ENCODE measurements at regions not wholly inside any gene's neighbourhood (a gene's known extent, or its start where the extent isn't known, plus 50 kb on each side); places are given as distances from the start of the nearest gene placed in this dataset.

DNA sequence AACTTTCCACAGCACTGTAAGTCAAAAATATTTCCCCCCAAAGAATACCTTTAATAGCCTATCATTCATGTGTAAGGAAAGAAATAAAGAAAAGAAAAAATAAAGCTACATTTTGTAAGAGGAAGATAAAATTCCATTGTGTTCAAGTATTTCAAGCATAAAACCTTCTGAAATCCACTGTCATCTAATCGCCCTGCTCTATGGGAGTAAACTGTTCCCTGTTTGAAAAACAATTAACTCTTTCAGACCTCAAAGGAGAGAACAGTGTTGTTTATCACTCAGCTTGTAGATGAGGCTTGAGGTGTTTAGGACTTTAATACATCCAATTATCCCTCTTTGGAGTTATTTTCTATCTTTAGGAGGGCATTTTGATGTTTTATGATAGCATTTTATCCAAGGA, 112.2 kb upstream of the REG3G start:
- no peak overlapping the region for H3K27ac ChIP-seq (ENCODE audit: poor library complexity, severe bottlenecking)
- H3K4me1 ChIP-seq (ENCODE audit: insufficient read depth, poor library complexity, severe bottlenecking): no peaks in the 10 kb centered on the region
- no peaks in the 10 kb centered on the region for H3K27me3 ChIP-seq (ENCODE audit: insufficient read depth, poor library complexity, severe bottlenecking)
- DNase-seq (ENCODE audit: low spot score) (no peak), ATAC-seq (ENCODE audit: low read depth) (no peak)
- H3K9me3 ChIP-seq (ENCODE audit: severe bottlenecking): no peaks in the 10 kb centered on the region
- no peaks in the 10 kb centered on the region for H3K36me3 ChIP-seq (ENCODE audit: low read depth)
- H3K4me3 ChIP-seq (ENCODE audit: severe bottlenecking): no peak overlapping the region
- no peak for TF ChIP-seq CTCF (IDR thresholded peaks at IDR 0.05; ENCODE audit: poor library complexity, severe bottlenecking)

- Histone ChIP-seq H3K9me3 (ENCODE audit: severe bottlenecking) (no peaks in the 10 kb centered on the region), H3K4me1 (ENCODE audit: insufficient read depth, poor library complexity, severe bottlenecking) (no peaks in the 10 kb centered on the region), H3K36me3 (ENCODE audit: low read depth) (no peaks in the 10 kb centered on the region), H3K4me3 (ENCODE audit: severe bottlenecking) (no peak overlapping the region), H3K27me3 (ENCODE audit: insufficient read depth, poor library complexity, severe bottlenecking) (peaks cover 3% of the 10 kb centered on the region), H3K27ac (ENCODE audit: poor library complexity, severe bottlenecking) (no peak overlapping the region)
- ATAC-seq (ENCODE audit: low read depth): no peak
- no peak for DNase-seq (ENCODE audit: low spot score)
- no peak for TF ChIP-seq CTCF (IDR thresholded peaks at IDR 0.05; ENCODE audit: poor library complexity, severe bottlenecking)
Measured at GRCh38 chr2:78925258-78925657, 100.2 kb upstream of the REG3G start.

DNA sequence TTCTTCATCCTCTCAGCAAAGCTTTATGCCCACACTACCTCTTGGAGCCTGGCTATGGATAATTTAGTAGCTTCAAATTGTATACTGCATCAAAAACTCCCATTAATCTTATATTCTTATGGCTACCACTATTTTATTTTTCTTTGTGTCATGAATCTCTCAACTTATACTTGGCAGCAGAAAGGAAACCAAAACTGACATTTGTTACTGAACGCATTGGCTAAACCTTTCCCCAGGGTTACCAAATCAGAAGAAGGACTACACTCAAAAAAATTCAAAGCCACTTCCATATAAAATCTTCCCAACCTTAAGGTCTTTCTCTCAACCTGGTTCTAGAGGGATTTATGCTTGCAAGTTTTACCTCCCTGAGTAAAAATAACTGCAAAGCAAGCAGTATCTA, 97.0 kb upstream of the REG3G start:
- H3K27ac ChIP-seq (ENCODE audit: poor library complexity, severe bottlenecking): no peak overlapping the region
- H3K36me3 ChIP-seq (ENCODE audit: low read depth): no peaks in the 10 kb centered on the region
- TF ChIP-seq CTCF (IDR thresholded peaks at IDR 0.05; ENCODE audit: poor library complexity, severe bottlenecking): no peak
- no peak for DNase-seq (ENCODE audit: low spot score)
- no peaks in the 10 kb centered on the region for H3K4me1 ChIP-seq (ENCODE audit: insufficient read depth, poor library complexity, severe bottlenecking)
- no peaks in the 10 kb centered on the region for H3K9me3 ChIP-seq (ENCODE audit: severe bottlenecking)
- no peak overlapping the region for H3K4me3 ChIP-seq (ENCODE audit: severe bottlenecking)
- peaks cover 3% of the 10 kb centered on the region for H3K27me3 ChIP-seq (ENCODE audit: insufficient read depth, poor library complexity, severe bottlenecking)
- ATAC-seq (ENCODE audit: low read depth): no peak

GRCh38 chr2:78940998-78941397, 84.5 kb upstream of the REG3G start:
- Histone ChIP-seq H3K9me3 (ENCODE audit: severe bottlenecking) (no peaks in the 10 kb centered on the region), H3K4me1 (ENCODE audit: insufficient read depth, poor library complexity, severe bottlenecking) (no peaks in the 10 kb centered on the region), H3K4me3 (ENCODE audit: severe bottlenecking) (no peak overlapping the region), H3K27me3 (ENCODE audit: insufficient read depth, poor library complexity, severe bottlenecking) (peaks cover 7% of the 10 kb centered on the region), H3K36me3 (ENCODE audit: low read depth) (no peaks in the 10 kb centered on the region), H3K27ac (ENCODE audit: poor library complexity, severe bottlenecking) (no peak overlapping the region)
- DNase-seq (ENCODE audit: low spot score) (no peak), ATAC-seq (ENCODE audit: low read depth) (no peak)
- no peak for TF ChIP-seq CTCF (IDR thresholded peaks at IDR 0.05; ENCODE audit: poor library complexity, severe bottlenecking)

DNA sequence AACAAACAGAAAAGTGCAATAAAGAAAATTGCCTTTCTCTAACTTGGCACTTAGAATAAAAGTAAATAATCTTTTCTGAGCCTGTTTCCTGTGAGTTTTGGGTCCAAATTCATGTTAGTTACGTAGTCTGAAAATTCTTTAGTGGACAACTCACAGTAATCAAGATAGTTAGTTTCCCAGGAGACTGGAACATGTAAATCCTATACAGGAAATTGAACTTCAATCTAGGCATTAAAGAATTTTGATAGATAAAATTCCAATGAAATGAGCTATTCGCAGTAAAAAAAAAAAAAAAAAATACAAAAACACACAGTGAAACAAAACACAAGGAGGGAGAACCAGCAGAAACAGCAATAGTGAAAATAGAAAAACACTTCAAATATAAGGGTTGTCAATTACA, 83.8 kb upstream of the REG3G start:
- Histone ChIP-seq H3K36me3 (ENCODE audit: low read depth) (no peaks in the 10 kb centered on the region), H3K4me3 (ENCODE audit: severe bottlenecking) (no peak overlapping the region), H3K27ac (ENCODE audit: poor library complexity, severe bottlenecking) (no peak overlapping the region), H3K4me1 (ENCODE audit: insufficient read depth, poor library complexity, severe bottlenecking) (no peaks in the 10 kb centered on the region), H3K27me3 (ENCODE audit: insufficient read depth, poor library complexity, severe bottlenecking) (peaks cover 7% of the 10 kb centered on the region), H3K9me3 (ENCODE audit: severe bottlenecking) (no peaks in the 10 kb centered on the region)
- no peak for DNase-seq (ENCODE audit: low spot score)
- TF ChIP-seq CTCF (IDR thresholded peaks at IDR 0.05; ENCODE audit: poor library complexity, severe bottlenecking): no peak
- ATAC-seq (ENCODE audit: low read depth): no peak
